ENCODE measurements at regions not wholly inside any gene's neighbourhood (a gene's known extent, or its start where the extent isn't known, plus 50 kb on each side); places are given as distances from the start of the nearest gene placed in this dataset.

DNA sequence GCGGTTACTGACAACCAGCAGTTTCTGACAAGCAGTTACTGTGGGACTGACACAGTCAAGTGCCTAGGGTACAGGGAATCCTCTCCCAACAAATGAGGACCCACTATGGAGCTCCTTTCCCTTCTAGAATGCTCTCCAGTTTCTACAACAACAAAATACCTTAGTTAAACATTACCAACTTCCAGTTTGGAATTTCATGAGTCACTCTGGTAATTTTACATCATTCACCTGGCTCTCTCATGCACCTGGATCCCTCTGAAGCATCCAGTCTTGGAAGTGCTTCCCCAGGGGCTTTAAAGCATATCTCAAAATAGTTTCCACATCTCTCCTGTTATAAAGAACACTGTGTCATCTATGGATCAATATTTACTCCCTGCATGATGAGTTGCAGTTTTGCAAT lies 286.7 kb upstream of the SPTLC3 start (continued):
- TF ChIP-seq, protein P1, sequence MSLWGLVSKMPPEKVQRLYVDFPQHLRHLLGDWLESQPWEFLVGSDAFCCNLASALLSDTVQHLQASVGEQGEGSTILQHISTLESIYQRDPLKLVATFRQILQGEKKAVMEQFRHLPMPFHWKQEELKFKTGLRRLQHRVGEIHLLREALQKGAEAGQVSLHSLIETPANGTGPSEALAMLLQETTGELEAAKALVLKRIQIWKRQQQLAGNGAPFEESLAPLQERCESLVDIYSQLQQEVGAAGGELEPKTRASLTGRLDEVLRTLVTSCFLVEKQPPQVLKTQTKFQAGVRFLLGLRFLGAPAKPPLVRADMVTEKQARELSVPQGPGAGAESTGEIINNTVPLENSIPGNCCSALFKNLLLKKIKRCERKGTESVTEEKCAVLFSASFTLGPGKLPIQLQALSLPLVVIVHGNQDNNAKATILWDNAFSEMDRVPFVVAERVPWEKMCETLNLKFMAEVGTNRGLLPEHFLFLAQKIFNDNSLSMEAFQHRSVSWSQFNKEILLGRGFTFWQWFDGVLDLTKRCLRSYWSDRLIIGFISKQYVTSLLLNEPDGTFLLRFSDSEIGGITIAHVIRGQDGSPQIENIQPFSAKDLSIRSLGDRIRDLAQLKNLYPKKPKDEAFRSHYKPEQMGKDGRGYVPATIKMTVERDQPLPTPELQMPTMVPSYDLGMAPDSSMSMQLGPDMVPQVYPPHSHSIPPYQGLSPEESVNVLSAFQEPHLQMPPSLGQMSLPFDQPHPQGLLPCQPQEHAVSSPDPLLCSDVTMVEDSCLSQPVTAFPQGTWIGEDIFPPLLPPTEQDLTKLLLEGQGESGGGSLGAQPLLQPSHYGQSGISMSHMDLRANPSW (CRISPR knock-in tag; conservative IDR thresholded peaks at IDR 0.05; ENCODE audit: low read depth) = no peak
- TF ChIP-seq FOXK1 (CRISPR knock-in tag; IDR thresholded peaks at IDR 0.05) (no peak), TEAD1 (CRISPR knock-in tag; IDR thresholded peaks at IDR 0.05) (no peak)
- TF ChIP-seq, protein P2, sequence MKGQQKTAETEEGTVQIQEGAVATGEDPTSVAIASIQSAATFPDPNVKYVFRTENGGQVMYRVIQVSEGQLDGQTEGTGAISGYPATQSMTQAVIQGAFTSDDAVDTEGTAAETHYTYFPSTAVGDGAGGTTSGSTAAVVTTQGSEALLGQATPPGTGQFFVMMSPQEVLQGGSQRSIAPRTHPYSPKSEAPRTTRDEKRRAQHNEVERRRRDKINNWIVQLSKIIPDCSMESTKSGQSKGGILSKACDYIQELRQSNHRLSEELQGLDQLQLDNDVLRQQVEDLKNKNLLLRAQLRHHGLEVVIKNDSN (CRISPR knock-in tag; IDR thresholded peaks at IDR 0.05) = no peak

DNA sequence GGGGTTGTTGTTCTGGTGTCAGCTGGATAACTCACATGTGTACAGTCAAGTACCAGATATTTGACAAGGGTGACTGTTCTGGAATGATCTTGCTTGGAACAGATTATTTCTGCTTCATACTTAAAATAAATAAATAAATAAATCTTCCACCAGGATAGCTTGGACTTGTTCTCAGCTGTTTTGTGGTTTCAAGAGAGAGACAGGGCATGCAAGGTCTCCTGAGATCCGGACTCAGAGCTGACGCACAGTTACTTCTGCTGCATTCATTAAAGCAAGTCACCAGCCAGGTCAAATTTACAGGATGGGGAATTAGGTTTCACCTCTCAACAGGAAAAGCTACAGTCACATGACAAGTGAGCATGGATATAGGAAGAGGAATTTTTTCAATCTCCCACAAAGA lies 285.0 kb upstream of the SPTLC3 start:
- Mint-ChIP-seq H3K9me3 (peaks cover 20% of the 10 kb centered on the region), H3K4me1 (peaks cover 33% of the 10 kb centered on the region), H3K27ac (0 out of 2 replicates have a peak overlapping the region, but pooled peaks have one; percentile 26), H3K4me3 (no peak overlapping the region), H3K36me3 (peaks cover 15% of the 10 kb centered on the region), H3K27me3 (ENCODE audit: low read depth) (no peaks in the 10 kb centered on the region)
- ATAC-seq (no peak), DNase-seq (ENCODE audit: low spot score) (no peak)
- ChIA-PET POLR2A (no interaction called here), CTCF (interaction anchor here (0.6 kb wide), 1 partner anchor 32 kb away, joined by 3 read pairs; no protein-coding TSS in a partner anchor)
- TF ChIP-seq, protein P3, sequence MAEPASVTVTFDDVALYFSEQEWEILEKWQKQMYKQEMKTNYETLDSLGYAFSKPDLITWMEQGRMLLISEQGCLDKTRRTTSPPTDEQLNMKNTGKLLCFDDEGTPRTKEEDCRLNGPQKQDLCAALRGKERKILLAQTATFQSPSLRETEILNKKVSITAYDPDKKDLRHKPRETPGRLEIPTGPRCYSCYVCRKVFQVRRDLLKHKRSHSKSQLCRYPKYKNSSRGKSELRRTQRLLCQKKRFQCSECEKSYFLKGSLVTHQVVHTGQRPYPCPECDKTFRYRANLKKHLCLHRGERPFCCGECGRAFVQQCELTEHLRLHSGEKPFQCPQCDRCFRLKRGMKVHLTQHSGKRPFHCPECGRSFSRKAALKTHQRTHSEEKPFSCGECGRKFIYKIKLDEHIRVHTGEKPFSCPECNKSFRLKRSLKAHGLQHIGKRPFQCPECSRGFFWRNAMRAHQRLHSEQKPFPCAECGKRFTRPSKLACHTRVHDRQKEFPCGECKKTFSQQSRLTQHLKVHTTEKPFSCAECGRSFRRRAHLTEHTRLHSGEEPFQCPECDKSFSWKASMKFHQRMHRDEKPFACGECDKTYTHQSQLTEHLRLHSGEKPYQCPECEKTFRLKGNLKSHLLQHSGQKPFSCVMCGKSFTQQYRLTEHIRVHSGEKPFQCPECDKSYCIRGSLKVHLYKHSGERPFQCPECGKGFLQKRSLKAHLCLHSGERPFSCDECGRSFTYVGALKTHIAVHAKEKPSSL (CRISPR knock-in tag; conservative IDR thresholded peaks at IDR 0.05) = no peak
- TF ChIP-seq EMX1 (CRISPR knock-in tag; IDR thresholded peaks at IDR 0.05) (no peak), SMAD3 (CRISPR knock-in tag; IDR thresholded peaks at IDR 0.05; ENCODE audit: borderline replicate concordance) (no peak), NFATC4 (CRISPR knock-in tag; IDR thresholded peaks at IDR 0.05) (no peak), ETV6 (CRISPR knock-in tag; IDR thresholded peaks at IDR 0.05) (no peak), ZBTB21 (CRISPR knock-in tag; IDR thresholded peaks at IDR 0.05; ENCODE audit: borderline replicate concordance) (no peak), NFE2L1 (CRISPR knock-in tag; IDR thresholded peaks at IDR 0.05) (no peak), JUN (CRISPR knock-in tag; IDR thresholded peaks at IDR 0.05) (no peak), ESRRA (CRISPR knock-in tag; IDR thresholded peaks at IDR 0.05; ENCODE audit: borderline replicate concordance) (no peak)
- TF ChIP-seq, protein P4, sequence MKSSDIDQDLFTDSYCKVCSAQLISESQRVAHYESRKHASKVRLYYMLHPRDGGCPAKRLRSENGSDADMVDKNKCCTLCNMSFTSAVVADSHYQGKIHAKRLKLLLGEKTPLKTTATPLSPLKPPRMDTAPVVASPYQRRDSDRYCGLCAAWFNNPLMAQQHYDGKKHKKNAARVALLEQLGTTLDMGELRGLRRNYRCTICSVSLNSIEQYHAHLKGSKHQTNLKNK (CRISPR knock-in tag; IDR thresholded peaks at IDR 0.05) = no peak
- TF ChIP-seq, protein P5, sequence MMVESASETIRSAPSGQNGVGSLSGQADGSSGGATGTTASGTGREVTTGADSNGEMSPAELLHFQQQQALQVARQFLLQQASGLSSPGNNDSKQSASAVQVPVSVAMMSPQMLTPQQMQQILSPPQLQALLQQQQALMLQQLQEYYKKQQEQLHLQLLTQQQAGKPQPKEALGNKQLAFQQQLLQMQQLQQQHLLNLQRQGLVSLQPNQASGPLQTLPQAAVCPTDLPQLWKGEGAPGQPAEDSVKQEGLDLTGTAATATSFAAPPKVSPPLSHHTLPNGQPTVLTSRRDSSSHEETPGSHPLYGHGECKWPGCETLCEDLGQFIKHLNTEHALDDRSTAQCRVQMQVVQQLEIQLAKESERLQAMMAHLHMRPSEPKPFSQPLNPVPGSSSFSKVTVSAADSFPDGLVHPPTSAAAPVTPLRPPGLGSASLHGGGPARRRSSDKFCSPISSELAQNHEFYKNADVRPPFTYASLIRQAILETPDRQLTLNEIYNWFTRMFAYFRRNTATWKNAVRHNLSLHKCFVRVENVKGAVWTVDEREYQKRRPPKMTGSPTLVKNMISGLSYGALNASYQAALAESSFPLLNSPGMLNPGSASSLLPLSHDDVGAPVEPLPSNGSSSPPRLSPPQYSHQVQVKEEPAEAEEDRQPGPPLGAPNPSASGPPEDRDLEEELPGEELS (CRISPR knock-in tag; IDR thresholded peaks at IDR 0.05) = no peak
- TF ChIP-seq, protein P6, sequence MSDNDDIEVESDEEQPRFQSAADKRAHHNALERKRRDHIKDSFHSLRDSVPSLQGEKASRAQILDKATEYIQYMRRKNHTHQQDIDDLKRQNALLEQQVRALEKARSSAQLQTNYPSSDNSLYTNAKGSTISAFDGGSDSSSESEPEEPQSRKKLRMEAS (CRISPR knock-in tag; IDR thresholded peaks at IDR 0.05) = no peak
- TF ChIP-seq, protein P7, sequence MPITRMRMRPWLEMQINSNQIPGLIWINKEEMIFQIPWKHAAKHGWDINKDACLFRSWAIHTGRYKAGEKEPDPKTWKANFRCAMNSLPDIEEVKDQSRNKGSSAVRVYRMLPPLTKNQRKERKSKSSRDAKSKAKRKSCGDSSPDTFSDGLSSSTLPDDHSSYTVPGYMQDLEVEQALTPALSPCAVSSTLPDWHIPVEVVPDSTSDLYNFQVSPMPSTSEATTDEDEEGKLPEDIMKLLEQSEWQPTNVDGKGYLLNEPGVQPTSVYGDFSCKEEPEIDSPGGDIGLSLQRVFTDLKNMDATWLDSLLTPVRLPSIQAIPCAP (CRISPR knock-in tag; IDR thresholded peaks at IDR 0.05) = no peak
- TF ChIP-seq, protein P8, sequence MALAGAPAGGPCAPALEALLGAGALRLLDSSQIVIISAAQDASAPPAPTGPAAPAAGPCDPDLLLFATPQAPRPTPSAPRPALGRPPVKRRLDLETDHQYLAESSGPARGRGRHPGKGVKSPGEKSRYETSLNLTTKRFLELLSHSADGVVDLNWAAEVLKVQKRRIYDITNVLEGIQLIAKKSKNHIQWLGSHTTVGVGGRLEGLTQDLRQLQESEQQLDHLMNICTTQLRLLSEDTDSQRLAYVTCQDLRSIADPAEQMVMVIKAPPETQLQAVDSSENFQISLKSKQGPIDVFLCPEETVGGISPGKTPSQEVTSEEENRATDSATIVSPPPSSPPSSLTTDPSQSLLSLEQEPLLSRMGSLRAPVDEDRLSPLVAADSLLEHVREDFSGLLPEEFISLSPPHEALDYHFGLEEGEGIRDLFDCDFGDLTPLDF (CRISPR knock-in tag; IDR thresholded peaks at IDR 0.05) = no peak

Data from WTC11 (cell line).